Spleen (tissue), 11 donors: ENCODE measurements at regions not wholly inside any gene's neighbourhood (a gene's known extent, or its start where the extent isn't known, plus 50 kb on each side); places are given as distances from the start of the nearest gene placed in this dataset.

ENCODE experiments used
- DNase-seq: peaks from one replicate; pipeline ENCODE4 v3.0.0-alpha.2; 2020
- H3K27ac ChIP-seq, 8 donors: fragments of 200-600 bp; sonication (generic) in 7 of 8; 1 replicate in 4 of 8; 2 replicates in 4 of 8; pipeline versions ENCODE4 v1.5.0 to v1.8.0; 2016 to 2021; ENCODE audit warnings: inconsistent platforms in 4 of 8, mild to moderate bottlenecking in 4 of 8, moderate library complexity in 1 of 8
- H3K27me3 ChIP-seq, 7 donors: fragments of 200-600 bp; sonication (generic) in 6 of 7; replicated peaks in 1 of 7; 1 replicate in 4 of 7; 2 replicates in 3 of 7; pipeline versions ENCODE4 v1.5.0 to v1.8.0; 2016 to 2021; ENCODE audit warnings: inconsistent platforms in 3 of 7, mild to moderate bottlenecking in 1 of 7
- H3K36me3 ChIP-seq, 6 donors: fragments of 200-600 bp; sonication (generic) in 5 of 6; 1 replicate in 4 of 6; 2 replicates in 2 of 6; pipeline versions ENCODE4 v1.5.0 to v1.8.0; 2016 to 2021; ENCODE audit warnings: inconsistent platforms in 2 of 6
- H3K4me1 ChIP-seq, 6 donors: fragments of 200-600 bp; sonication (generic) in 5 of 6; 1 replicate in 3 of 6; 2 replicates in 3 of 6; pipeline versions ENCODE4 v1.5.0 to v1.8.0; 2016 to 2021; ENCODE audit warnings: inconsistent platforms in 3 of 6
- H3K4me3 ChIP-seq, 8 donors: fragments of 200-600 bp; sonication (generic) in 7 of 8; 1 replicate in 4 of 8; 2 replicates in 4 of 8; pipeline versions ENCODE4 v1.5.0 to v1.8.0; 2016 to 2021; ENCODE audit warnings: inconsistent platforms in 4 of 8, mild to moderate bottlenecking in 4 of 8, moderate library complexity in 2 of 8
- H3K9me3 ChIP-seq, 8 donors: fragments of 200-600 bp; sonication (generic) in 7 of 8; 1 replicate in 4 of 8; 2 replicates in 4 of 8; pipeline versions ENCODE4 v1.5.0 to v1.8.0; 2016 to 2021; ENCODE audit warnings: inconsistent platforms in 4 of 8
- CTCF ChIP-seq, 11 experiments: fragments of 200-600 bp in 7 of 11; fragments of 450-650 bp in 4 of 11; sonication (generic) in 4 of 11; IDR thresholded peaks in 8 of 11; conservative IDR thresholded peaks in 3 of 11; 1 replicate in 7 of 11; 2 replicates in 4 of 11; pipeline versions ENCODE4 v1.4.0 to v1.8.0; 2016 to 2021; ENCODE audit warnings: antibody characterized with exemption in 11 of 11, inconsistent platforms in 4 of 11, mild to moderate bottlenecking in 1 of 11
- POLR2A ChIP-seq, 3 donors: fragments of 450-650 bp; IDR thresholded peaks; one replicate each; pipeline ENCODE4 v1.5.1; 2017; ENCODE audit warnings: antibody characterized with exemption in 3 of 3, mild to moderate bottlenecking in 1 of 3
- POLR2AphosphoS5 ChIP-seq, 3 donors: sonication (generic); formaldehyde crosslinking; IDR thresholded peaks; one replicate each; pipeline ENCODE4 v1.5.1; 2017; ENCODE audit warnings: antibody characterized with exemption in 3 of 3
- WGBS, 5 donors: extraction: QIAGEN DNeasy Blood & Tissue Kit in 3 of 5; methylation state at CpG; one replicate each; pipeline versions ENCODE4 v1.1.5 to v1.1.7; 2013 to 2018; 5-methylcytosine and 5-hydroxymethylcytosine counted together
- intact Hi-C: fragments of 100-400 bp; cut with DNase I; formaldehyde crosslinking; loops from one replicate; pipeline ENCODE4 v1.15.0; 2023; ENCODE audit warnings: low total_unique reads
- donor health status: healthy with polysubstance abuse.
- donor health status: DM: no; HTN: no; CAD: no; lungs with moderate emphysema.
- donor health status: DM: no; HTN: no; CAD: no.
- donor health status: Bipolar disorder and iron deficiency.
- donor health status: healthy.
- donor health status: DM: no; HTN: no; CAD: no.
- donor health status: DM: yes; HTN: yes; CAD: no.

- Histone ChIP-seq H3K9me3 (no peaks in the 10 kb centered on the region), H3K27me3 (peaks cover 0 to 15% (median 0%) of the 10 kb centered on the region in 7 donors), H3K4me1 (peaks cover 0 to 6% (median 0%) of the 10 kb centered on the region in 6 donors), H3K27ac (no peak overlapping the region), H3K36me3 (no peaks in the 10 kb centered on the region), H3K4me3 (no peak overlapping the region)
- 40 to 47% (median 43%) methylated on average over 4 of the region's 4 CpGs for WGBS, 5 donors
- intact Hi-C loops = loop anchor here (5.0 kb wide), 1 partner anchor 528 kb away; no protein-coding TSS in a partner anchor
- no peak for DNase-seq
- TF ChIP-seq CTCF (IDR thresholded peaks at IDR 0.05 in 8 of 11, conservative IDR thresholded peaks at IDR 0.05 in 3 of 11) (peak; percentile 52 to 92 (median 84)), POLR2A (IDR thresholded peaks at IDR 0.05) (no peak)
These were observed 181.5 kb upstream of the RAI14 start for GRCh38 chr5:34474573-34475021.

- peaks cover 0 to 6% (median 0%) of the 10 kb centered on the region in 6 donors for H3K4me1 ChIP-seq
- WGBS, 5 donors = 82 to 91% (median 85%) methylated on average over 13 of the region's 13 CpGs
- no peak overlapping the region for H3K27ac ChIP-seq
- H3K4me3 ChIP-seq = no peak overlapping the region
- H3K36me3 ChIP-seq = no peaks in the 10 kb centered on the region
- DNase-seq = no peak
- no peaks in the 10 kb centered on the region for H3K9me3 ChIP-seq
- peaks cover 0 to 15% (median 0%) of the 10 kb centered on the region in 7 donors for H3K27me3 ChIP-seq
- intact Hi-C loops = no loop called here
- TF ChIP-seq CTCF (IDR thresholded peaks at IDR 0.05 in 8 of 11, conservative IDR thresholded peaks at IDR 0.05 in 3 of 11) = no peak
- TF ChIP-seq POLR2A (IDR thresholded peaks at IDR 0.05) = no peak
- no peak for TF ChIP-seq POLR2AphosphoS5 (IDR thresholded peaks at IDR 0.05)
These were observed 180.7 kb upstream of the RAI14 start for GRCh38 chr5:34475249-34475966.

- intact Hi-C loops = no loop called here
- H3K4me1 ChIP-seq = peaks cover 0 to 6% (median 0%) of the 10 kb centered on the region in 6 donors
- no peak for TF ChIP-seq POLR2AphosphoS5 (IDR thresholded peaks at IDR 0.05)
- no peak for TF ChIP-seq POLR2A (IDR thresholded peaks at IDR 0.05)
- TF ChIP-seq CTCF (IDR thresholded peaks at IDR 0.05 in 8 of 11, conservative IDR thresholded peaks at IDR 0.05 in 3 of 11) = no peak
- H3K36me3 ChIP-seq = no peaks in the 10 kb centered on the region
- H3K27ac ChIP-seq = no peak overlapping the region
- peaks cover 0 to 15% (median 0%) of the 10 kb centered on the region in 7 donors for H3K27me3 ChIP-seq
- H3K9me3 ChIP-seq = peaks cover 0 to 4% (median 0%) of the 10 kb centered on the region in 8 donors
- no peak for DNase-seq
- WGBS, 5 donors = 69 to 89% (median 83%) methylated on average over 12 of the region's 12 CpGs
- no peak overlapping the region for H3K4me3 ChIP-seq
These were observed 179.1 kb upstream of the RAI14 start for GRCh38 chr5:34476941-34477565.
